T-helper 9 cell (primary cell): ENCODE measurements at regions not wholly inside any gene's neighbourhood (a gene's known extent, or its start where the extent isn't known, plus 50 kb on each side); places are given as distances from the start of the nearest gene placed in this dataset.

ENCODE experiments used
- DNase-seq: peaks from one replicate; pipeline ENCODE4 v3.0.0-alpha.2; 2020

DNA sequence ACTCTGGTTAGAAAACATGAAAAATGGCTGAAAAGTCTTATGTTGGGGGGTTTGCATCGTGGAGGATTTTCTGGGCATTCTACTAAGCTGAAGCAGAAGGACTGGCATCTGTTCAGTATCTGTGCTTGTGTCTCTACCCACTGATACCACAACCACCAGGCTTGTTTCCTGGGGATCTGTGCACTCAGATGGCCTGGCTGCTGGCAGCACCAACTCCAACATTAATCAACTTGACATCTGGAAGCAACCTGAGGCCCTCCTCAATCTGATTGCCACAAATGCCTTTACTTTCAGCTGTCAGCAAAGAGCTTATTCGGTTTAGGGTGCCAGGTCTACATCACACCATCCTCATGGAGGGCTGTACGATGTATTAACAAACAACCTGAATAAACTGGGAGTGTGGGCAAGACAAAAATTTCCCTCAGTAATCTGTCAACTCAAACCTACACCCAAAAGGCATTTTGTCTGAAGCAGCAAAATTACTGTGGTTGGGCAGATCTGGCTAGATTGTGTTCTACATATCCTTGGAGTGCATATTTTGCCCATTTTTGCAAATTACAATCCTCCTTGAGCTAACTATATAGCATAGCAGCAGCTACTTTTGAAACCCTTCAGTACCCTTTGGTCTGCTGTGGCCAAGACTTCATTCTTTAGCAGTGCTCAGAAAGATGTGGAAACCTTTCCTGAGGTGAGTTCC is 74.6 kb downstream of the FOXD1 start:
- DNase-seq: no peak

DNA sequence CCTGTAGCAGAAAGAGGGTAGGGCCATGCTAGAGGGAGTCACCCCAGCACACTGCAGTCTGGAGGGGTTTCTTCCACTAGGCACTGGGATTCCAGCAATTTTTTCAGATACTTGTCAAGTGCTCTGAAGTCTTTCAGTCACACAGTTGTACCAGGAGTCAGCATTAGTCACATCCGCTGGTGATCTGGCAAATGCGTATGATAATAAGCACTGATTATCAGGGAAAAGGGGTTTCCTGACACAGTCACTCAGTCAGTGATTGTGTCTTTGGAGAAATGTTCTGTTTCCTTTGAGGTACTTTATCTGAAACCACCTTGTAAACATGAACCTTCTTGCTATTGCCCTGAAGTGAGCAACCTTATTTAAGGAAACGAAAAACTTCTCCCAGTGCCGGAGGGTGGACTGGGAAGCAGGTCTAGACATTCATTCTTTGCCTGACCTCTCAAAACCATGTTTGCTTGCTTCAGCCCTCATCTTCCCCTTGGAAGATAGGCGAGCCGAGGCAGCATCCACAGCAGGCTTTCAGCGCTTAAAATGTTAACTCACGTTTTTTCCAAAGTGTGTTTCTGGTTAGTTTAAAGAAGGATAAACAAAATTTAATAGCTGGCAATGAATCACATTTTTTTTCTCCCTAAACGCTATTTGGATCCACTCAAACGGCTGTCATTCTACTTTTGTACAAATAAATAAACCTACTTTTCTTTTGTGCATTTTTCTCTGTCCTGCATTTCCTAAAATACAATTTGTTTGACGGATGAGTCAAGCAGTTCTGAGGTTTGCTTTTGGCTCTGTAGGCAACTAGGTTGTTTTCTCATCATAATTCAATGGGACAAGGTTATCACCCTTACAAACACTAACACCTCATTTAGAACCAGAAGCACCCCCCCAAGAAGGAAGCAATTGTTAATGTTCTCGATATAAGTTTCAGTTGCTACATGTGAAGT is 77.7 kb downstream of the FOXD1 start:
- no peak for DNase-seq

DNA sequence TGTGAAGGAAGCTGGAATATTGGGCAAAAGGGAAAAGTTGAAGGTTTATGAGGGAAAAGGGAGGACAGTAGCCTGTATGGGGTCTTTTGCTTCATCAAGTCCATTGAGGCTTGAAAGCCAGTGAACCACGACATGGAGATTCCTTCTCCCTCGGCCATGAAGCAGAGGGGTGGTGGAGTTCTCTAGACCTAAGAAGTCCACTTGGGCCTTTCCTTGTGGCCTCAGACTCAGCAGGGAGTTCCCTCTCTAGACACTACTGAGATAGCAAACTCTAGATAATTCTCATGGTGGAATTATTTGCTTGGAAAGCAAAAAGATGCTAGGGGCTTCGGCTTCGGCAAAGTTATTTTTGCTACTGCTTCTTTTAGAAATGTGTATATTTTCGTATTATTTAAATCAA is 78.5 kb downstream of the FOXD1 start:
- no peak for DNase-seq

- no peak for DNase-seq
These were observed 79.3 kb downstream of the FOXD1 start for GRCh38 chr5:73369278-73369677.

- no peak for DNase-seq
These were observed 80.9 kb downstream of the FOXD1 start for GRCh38 chr5:73367650-73368049.

DNA sequence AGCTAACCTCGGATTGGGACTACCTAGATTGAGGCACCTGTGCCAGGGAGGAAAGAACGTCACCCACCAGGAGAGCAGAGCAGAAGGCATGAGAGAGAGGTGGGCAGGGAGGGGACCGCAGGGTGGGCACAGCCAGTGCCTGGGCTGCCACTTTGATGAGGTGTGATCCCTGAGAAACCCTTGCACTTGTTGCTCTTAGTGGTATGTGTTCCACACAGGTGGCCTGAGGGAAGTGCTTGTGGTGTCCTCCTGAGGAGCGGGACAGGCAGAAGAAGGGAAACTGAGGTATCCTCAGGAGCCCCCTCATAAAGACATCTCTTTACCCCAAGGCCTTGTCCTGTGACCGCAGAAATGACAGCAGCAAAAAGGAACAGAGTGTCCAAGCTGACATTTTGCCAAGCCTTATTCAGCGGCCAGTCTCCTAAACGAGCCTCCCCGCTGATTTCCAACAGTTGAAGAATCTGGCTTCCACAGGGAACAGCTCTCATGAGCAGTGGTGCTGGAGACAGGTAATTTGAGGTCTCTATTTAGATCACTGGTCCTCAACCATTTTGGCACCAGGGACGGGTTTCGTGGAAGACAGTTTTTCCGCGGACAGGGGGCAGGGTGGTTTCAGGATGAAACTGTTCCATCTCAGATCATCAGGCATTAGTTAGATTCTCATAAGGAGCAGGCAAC is 82.4 kb downstream of the FOXD1 start:
- no peak for DNase-seq

- DNase-seq: no peak
These were observed 83.2 kb downstream of the FOXD1 start for GRCh38 chr5:73365301-73365853.

DNA sequence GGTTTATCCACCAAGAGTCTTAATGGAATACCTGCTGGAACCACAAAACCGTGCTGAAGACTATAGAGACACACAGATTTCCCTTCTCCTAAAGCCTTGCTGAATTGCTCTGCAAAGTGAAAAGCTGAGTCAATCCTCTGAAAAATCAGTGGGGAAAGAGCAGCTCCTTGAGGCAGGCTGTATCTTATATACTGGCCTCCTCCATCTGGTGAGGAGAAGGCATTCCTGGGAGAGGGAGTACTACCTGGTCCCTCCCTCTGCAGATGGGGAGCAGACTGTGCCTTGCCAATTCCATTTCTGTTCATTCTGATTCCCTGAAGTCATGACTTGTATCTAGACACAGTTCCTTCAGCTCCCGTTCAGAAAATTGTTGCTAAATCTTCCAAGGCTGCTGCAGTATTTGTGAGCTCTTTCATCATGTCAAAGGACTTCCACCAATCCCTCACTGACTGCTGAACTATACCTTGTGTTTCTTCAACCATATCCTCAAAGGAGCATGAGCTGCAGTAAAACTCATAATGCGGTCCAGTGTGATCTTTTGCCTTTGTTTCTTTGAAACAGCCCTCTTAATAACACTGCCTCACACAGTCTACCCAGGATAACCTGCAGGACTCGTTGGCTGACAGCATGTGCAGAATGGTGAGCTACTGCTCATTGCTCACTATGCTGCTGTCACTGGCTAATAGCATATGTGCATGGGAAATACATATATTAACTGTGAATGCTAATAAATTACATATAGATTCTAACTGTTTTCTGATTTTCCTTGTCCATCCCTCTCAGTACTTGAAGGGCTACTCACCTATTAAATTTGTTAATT is 84.5 kb downstream of the FOXD1 start:
- no peak for DNase-seq

DNA sequence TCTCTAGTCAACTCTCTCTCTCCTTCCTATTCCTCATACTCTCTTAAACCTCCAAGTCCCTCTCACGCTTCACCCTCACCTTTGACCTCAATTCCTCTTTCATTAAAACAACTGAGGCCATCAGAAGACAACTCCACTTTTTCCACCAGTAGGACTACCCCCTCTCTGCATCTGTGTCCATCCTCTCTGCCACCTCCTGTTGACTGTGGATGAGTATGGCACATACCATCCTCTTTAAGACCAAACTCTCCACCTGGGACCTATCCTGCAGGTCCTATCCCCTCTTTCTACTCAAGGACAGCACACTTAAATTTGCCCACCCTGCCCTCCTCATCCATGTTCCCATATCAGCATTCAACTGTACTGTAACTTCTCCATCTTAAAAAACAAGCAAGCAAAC is 89.2 kb downstream of the FOXD1 start:
- DNase-seq: no peak

- DNase-seq: no peak
These were observed 90.2 kb downstream of the FOXD1 start for GRCh38 chr5:73358366-73358765.

- no peak for DNase-seq
These were observed 91.0 kb downstream of the FOXD1 start for GRCh38 chr5:73357576-73357975.

GRCh38 chr5:73355108-73355507 is 93.5 kb downstream of the FOXD1 start:
- no peak for DNase-seq

GRCh38 chr5:73354406-73354805 is 94.2 kb downstream of the FOXD1 start:
- DNase-seq: no peak

- no peak for DNase-seq
These were observed 95.8 kb downstream of the FOXD1 start for GRCh38 chr5:73352649-73353230.

DNA sequence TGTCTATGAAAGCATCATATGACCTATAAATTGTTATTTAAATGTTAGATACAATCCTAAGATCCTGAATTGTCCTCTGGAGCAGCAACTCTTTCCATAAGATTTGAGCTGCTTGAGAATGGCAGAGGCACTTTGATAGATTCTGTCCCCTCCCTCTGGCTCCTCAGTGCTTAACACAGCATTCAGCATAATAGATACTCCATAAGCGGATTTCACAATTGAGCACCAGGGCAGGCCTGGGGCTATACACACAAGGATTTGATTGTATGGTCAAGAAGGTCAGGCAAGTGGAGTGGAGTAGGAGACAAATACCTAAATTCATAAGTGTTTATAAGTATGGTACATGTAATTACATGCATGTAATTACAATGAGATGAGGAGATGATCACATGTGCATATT is 96.3 kb downstream of the FOXD1 start:
- no peak for DNase-seq

DNA sequence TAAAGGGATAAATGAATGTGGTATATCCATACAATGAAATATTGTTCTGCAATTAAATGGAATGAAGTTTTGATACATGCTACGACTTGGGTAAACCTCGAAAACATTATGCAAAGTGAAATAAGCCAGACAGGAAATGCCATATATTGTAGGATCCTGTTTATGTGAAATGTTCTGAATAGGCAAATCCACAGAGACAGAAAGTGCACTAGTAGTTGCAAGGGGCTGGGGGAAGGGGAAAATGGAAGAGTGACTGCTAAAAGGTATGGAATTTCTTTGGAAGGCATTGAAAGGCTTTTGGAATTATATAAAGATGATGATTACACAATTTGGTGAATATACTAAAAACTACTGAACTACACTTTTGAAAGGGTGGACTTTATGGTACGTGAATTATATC is 97.0 kb downstream of the FOXD1 start:
- DNase-seq: no peak

- DNase-seq: no peak
These were observed 101.6 kb downstream of the FOXD1 start for GRCh38 chr5:73346878-73347408.

DNA sequence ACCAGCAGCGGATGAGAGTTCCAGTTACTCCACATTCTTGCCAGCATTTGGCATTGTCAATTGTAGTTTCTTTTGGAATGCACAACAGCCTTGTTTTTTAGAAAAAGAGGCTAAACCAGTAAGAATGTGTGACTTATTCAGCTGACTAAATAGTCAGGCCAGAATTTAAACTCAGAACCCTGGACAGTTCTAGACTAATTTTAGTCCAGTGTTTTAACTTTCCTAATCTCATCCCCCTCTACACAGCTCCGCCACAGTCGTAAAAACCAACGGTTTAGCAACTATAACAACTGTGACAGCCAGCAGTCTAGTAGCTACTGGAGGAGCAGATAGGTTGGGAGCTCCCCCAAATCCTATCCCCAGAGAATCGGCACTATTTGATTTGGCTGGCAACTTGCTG is 103.7 kb downstream of the FOXD1 start:
- DNase-seq: no peak

GRCh38 chr5:73339711-73340110 is 108.9 kb downstream of the FOXD1 start:
- DNase-seq: no peak

GRCh38 chr5:73339051-73339575 is 109.5 kb downstream of the FOXD1 start:
- DNase-seq: no peak

DNA sequence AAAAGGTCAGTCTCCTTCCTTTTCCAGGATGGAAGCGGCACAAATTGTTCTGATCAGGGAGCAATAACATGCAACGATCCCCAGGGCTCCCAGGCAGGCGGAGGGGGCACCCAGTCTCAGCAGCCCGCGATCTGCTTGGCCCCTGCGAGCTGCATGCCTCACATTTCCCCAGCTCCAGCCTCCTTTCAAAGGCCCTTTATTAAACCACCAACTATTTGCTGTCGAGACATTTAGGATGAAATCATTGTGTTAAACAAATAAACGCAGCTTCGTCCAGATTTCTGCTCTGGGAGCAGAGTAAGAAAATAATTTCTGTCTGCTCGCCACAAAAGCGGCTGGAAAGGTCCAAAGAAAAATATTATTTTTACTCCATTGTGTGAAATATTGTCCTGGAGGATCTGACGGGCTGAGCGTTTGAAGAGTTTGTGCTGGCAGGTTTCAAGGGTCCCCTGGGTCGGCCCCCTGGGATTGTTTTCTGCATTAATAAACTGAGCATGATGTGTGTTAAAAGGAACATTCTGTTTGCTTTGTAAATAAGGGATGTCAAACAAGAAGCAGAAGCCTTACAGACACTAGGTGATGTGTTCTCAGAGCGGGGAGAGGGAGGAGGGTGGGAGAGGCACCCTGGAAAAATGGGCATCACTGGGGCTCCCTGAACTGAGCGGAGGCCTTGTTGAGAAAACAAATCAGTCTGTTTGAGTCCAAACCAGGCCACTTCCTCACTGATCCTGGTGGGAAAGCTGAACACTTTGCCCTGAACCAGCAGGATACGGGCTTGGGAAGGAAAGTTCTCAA is 110.1 kb downstream of the FOXD1 start:
- DNase-seq: no peak
